ENCODE measurements at regions not wholly inside any gene's neighbourhood (a gene's known extent, or its start where the extent isn't known, plus 50 kb on each side); places are given as distances from the start of the nearest gene placed in this dataset.

DNA sequence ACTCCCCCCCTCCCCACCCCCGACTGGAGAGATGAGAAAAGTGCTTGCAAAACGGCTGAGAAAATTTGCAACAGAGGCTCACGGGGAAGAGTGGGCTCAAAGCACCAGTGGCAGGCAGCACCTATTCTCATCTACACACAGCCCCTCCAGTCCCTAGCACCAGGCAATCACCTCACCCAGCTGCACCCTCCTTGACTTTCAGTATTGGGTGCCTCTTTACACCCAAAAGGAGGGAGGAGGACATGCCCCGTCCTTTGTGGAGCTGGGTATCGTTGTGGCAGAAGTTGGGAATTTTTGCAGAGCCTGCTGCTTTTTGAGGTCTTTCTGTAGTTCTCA lies 182.8 kb upstream of the TOPAZ1 start:
- no peaks in the 10 kb centered on the region for H3K36me3 ChIP-seq
- no peak overlapping the region for H3K27ac ChIP-seq
- no peak for ATAC-seq
- no peaks in the 10 kb centered on the region for H3K9me3 ChIP-seq
- no peaks in the 10 kb centered on the region for H3K4me1 ChIP-seq
- TF ChIP-seq, protein P1, sequence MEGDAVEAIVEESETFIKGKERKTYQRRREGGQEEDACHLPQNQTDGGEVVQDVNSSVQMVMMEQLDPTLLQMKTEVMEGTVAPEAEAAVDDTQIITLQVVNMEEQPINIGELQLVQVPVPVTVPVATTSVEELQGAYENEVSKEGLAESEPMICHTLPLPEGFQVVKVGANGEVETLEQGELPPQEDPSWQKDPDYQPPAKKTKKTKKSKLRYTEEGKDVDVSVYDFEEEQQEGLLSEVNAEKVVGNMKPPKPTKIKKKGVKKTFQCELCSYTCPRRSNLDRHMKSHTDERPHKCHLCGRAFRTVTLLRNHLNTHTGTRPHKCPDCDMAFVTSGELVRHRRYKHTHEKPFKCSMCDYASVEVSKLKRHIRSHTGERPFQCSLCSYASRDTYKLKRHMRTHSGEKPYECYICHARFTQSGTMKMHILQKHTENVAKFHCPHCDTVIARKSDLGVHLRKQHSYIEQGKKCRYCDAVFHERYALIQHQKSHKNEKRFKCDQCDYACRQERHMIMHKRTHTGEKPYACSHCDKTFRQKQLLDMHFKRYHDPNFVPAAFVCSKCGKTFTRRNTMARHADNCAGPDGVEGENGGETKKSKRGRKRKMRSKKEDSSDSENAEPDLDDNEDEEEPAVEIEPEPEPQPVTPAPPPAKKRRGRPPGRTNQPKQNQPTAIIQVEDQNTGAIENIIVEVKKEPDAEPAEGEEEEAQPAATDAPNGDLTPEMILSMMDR (IDR thresholded peaks at IDR 0.05) = no peak
- no peak for DNase-seq
- H3K27me3 ChIP-seq = peaks cover 0 to 57% of the 10 kb centered on the region in 2 donors
- no peak overlapping the region for H3K4me3 ChIP-seq
- intact Hi-C loops (cut with DNase I) = no loop called here

DNA sequence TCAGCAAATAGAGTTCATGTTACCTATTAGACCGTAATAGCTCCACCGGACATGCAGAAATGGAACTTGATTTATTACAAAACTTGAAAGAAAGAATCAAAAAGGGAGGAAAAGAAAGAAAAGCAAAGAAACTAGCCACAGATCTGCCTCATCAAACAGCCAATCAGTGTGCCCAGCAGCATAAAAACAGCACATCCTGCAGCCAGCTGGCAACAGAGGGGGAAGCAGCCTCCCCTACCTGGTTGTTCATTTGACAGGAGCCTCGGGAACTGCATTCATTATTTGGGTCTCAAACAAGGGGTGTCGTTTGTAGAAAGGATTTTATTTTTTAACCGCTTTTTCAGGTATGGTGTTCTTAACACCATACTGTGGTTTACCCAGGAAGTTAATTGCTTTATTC lies 181.5 kb upstream of the TOPAZ1 start:
- H3K4me3 ChIP-seq = no peak overlapping the region
- intact Hi-C loops (cut with DNase I) = no loop called here
- no peak for ATAC-seq
- no peak overlapping the region for H3K27ac ChIP-seq
- DNase-seq = no peak
- no peaks in the 10 kb centered on the region for H3K9me3 ChIP-seq
- H3K36me3 ChIP-seq = no peaks in the 10 kb centered on the region
- H3K4me1 ChIP-seq = no peaks in the 10 kb centered on the region
- peaks cover 0 to 57% of the 10 kb centered on the region in 2 donors for H3K27me3 ChIP-seq
- TF ChIP-seq, protein P1 (IDR thresholded peaks at IDR 0.05) = no peak

DNA sequence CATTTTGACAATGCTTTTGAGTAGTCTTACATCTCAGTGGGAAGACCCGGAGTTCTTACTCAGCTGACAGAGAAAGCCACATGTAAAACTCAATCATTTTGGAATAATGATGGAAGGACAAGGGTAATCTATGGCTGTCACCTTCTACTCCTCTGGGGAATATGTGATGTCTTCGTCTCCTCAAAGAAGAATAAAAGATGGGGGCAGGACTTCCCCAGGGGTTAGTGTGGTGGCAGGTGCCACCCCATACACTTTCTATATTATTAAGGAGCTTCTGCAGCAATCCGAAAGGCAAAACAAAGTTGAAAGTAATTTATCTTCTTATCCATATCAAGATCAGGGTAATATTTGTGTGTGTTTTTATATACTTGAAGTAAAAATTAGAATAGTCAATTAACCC lies 180.4 kb upstream of the TOPAZ1 start:
- no peak for ATAC-seq
- Histone ChIP-seq H3K36me3 (no peaks in the 10 kb centered on the region), H3K9me3 (no peaks in the 10 kb centered on the region), H3K4me1 (no peaks in the 10 kb centered on the region), H3K27me3 (peaks cover 0 to 57% of the 10 kb centered on the region in 2 donors), H3K27ac (no peak overlapping the region), H3K4me3 (no peak overlapping the region)
- intact Hi-C loops (cut with DNase I) = no loop called here
- DNase-seq = no peak
- TF ChIP-seq, protein P1 (IDR thresholded peaks at IDR 0.05) = no peak

DNA sequence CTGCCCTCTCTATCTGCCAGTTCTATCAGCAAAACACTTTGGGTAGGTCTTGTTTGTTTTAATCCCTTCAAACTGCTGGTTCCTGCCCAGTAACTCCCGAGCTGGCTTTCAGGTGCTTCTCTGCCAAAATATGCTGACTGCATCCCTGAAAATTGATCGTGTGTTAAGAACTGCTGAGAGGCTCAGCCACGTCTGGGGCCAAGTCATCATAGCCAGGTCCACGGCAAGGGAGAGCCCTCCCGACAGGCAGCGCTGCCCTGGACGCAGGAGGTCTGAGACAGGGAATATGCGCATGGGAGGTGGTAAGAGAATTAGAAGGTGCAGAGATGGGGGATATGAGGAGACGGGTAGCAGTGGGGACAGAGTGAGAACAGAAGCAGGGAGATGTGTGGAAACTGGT lies 179.7 kb upstream of the TOPAZ1 start:
- Histone ChIP-seq H3K36me3 (no peaks in the 10 kb centered on the region), H3K9me3 (no peaks in the 10 kb centered on the region), H3K27ac (no peak overlapping the region), H3K27me3 (peaks cover 0 to 54% of the 10 kb centered on the region in 2 donors), H3K4me1 (no peaks in the 10 kb centered on the region), H3K4me3 (no peak overlapping the region)
- TF ChIP-seq, protein P1 (IDR thresholded peaks at IDR 0.05) = no peak
- DNase-seq (no peak), ATAC-seq (no peak)
- intact Hi-C loops (cut with DNase I) = no loop called here

DNA sequence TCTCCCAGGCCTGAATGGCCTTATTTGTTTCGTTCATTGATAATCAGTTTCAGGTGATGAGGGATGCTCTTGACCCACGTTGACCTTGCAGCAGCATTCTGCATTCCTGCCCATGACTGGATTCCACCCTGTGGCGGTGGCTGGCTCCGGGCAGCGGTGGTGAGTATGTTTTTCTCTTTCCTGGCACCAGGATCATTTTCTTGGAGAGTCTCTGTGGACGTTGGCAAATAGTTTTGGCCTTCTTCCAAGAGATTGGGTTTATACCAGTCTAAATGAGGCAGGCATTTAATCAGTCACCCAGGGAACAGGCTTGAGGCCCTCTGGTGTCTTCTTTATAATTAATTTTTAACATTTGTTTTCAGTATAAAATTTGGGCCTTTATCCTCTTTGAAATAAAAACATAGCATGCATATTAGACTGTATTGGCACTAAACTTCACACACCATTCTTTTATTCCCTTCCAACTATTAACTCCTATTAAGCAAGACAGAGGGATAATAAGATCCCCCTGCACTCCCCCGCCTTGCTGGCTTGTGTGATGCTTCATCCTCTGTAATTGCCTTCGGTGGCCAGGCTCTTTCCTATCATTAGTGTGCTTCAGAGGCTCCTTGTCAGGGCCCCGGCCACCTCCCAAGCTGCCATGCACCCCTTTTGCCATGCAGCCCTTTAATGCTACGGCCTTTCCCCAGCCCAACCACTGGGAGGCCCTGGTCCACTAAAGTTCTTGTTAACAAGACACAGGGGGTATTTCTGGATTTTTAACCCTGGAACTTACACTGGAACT lies 176.2 kb upstream of the TOPAZ1 start:
- peaks cover 0 to 22% of the 10 kb centered on the region in 2 donors for H3K27me3 ChIP-seq
- no peaks in the 10 kb centered on the region for H3K36me3 ChIP-seq
- TF ChIP-seq, protein P1 (IDR thresholded peaks at IDR 0.05) = no peak
- no peak overlapping the region for H3K4me3 ChIP-seq
- peak; percentile 80 for ATAC-seq
- DNase-seq = no peak
- H3K9me3 ChIP-seq = no peaks in the 10 kb centered on the region
- intact Hi-C loops (cut with DNase I) = no loop called here
- H3K4me1 ChIP-seq = no peaks in the 10 kb centered on the region
- no peak overlapping the region for H3K27ac ChIP-seq
